Cardiac muscle cell (in vitro differentiated cells and primary cell): ENCODE measurements at regions not wholly inside any gene's neighbourhood (a gene's known extent, or its start where the extent isn't known, plus 50 kb on each side); places are given as distances from the start of the nearest gene placed in this dataset.
A peak's percentile ranks its signal among the peaks of the same experiment; 100 is the strongest.

Source experiments
- DNase-seq, 2 donors: peaks; one replicate each; pipeline versions ENCODE4 v3.0.0 to v3.0.0-alpha.2; 2010 to 2017; ENCODE audit warnings: low read depth in 1 of 2, low spot score in 1 of 2
- H3K27ac ChIP-seq: fragments of 200-600 bp; sonication (generic); 2 replicates; pipeline ENCODE4 v1.5.1; 2016
- H3K27me3 ChIP-seq: fragments of 200-600 bp; sonication (generic); 2 replicates; pipeline ENCODE4 v1.6.0; 2016; ENCODE audit warnings: control low read depth
- H3K36me3 ChIP-seq: fragments of 200-600 bp; sonication (generic); 2 replicates; pipeline ENCODE4 v1.5.1; 2016; ENCODE audit warnings: control low read depth
- H3K4me1 ChIP-seq: fragments of 200-600 bp; sonication (generic); 2 replicates; pipeline ENCODE4 v1.8.1; 2017; ENCODE audit warnings: low read depth, mild to moderate bottlenecking, mixed run types
- H3K4me3 ChIP-seq: fragments of 200-600 bp; sonication (generic); 2 replicates; pipeline ENCODE4 v1.5.1; 2016; ENCODE audit warnings: mild to moderate bottlenecking
- H3K9me3 ChIP-seq: fragments of 200-600 bp; sonication (generic); 2 replicates; pipeline ENCODE4 v1.5.1; 2017; ENCODE audit warnings: low read depth, mild to moderate bottlenecking, control low read depth
- TF ChIP-seq, protein P1 (sequence below): IDR thresholded peaks from 2 replicates; pipeline ENCODE4 v1.5.1; 2012; ENCODE audit warnings: low read depth, mild to moderate bottlenecking, low read length

DNA sequence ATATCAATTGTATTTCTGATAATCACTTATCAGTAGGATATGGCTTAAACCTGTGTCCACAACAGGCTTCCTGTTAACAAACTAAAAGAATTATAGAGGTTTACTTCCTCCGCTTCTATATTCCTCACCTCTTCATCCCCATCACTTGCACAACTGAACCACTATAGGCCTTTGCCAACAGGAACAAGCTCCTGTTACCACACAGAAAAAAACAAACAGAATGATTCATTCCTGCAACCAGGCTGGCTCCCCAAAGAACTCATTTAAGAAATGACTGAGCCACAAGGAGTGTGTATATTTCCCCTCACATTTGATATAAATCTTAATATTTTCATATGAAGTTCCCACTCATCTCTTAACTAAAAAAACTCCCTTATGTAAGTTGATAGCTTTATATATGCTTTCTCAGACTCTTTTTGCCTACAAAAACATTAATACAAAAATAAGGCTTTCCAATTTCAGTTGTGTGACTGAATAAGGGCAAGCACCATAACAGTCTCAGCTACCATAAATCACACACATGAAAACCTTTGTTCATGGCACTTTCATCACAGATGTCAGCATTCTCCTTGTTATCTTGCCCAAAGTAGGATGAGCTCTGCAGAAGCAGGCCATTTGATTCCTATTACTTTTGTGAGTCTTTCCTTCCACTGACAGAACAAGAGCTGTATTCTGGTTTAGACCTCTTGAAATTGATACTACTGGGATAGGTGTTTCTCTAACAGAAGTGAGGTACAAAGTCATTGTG, 366.8 kb downstream of the SLITRK1 start:
- TF ChIP-seq, protein P1, sequence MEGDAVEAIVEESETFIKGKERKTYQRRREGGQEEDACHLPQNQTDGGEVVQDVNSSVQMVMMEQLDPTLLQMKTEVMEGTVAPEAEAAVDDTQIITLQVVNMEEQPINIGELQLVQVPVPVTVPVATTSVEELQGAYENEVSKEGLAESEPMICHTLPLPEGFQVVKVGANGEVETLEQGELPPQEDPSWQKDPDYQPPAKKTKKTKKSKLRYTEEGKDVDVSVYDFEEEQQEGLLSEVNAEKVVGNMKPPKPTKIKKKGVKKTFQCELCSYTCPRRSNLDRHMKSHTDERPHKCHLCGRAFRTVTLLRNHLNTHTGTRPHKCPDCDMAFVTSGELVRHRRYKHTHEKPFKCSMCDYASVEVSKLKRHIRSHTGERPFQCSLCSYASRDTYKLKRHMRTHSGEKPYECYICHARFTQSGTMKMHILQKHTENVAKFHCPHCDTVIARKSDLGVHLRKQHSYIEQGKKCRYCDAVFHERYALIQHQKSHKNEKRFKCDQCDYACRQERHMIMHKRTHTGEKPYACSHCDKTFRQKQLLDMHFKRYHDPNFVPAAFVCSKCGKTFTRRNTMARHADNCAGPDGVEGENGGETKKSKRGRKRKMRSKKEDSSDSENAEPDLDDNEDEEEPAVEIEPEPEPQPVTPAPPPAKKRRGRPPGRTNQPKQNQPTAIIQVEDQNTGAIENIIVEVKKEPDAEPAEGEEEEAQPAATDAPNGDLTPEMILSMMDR: no peak
- no peaks in the 10 kb centered on the region for H3K36me3 ChIP-seq
- no peaks in the 10 kb centered on the region for H3K9me3 ChIP-seq
- H3K4me3 ChIP-seq: no peak overlapping the region
- no peaks in the 10 kb centered on the region for H3K27me3 ChIP-seq
- peak in 1 of 2 donors; percentile 54 for DNase-seq
- H3K4me1 ChIP-seq: no peaks in the 10 kb centered on the region
- no peak overlapping the region for H3K27ac ChIP-seq

DNA sequence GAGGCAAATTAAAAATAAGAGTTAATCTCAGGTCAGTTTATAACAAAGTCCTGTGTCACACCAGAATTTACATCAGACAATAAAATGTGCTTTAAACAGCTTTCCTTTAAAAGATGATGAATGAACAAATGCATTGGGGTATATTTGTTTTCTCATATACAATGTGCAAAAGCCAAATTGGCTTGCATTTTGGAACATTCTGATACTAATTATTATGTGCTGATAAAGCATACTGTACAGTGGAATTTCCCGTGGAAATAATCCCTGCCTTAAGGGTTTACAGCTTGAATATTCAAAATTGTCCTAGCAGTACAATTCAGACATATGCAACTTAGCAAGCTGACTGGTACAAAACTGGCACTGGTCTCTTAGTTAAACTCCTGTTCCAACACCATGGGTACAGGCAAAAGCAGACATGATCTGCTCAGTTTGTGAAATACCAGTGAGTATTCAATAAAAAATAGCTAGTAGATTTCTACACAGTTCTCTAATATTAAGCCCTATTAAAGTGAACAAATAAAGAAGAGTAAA, 373.4 kb downstream of the SLITRK1 start:
- H3K4me3 ChIP-seq: no peak overlapping the region
- no peaks in the 10 kb centered on the region for H3K4me1 ChIP-seq
- DNase-seq: peak in 1 of 2 donors; percentile 4
- no peaks in the 10 kb centered on the region for H3K27me3 ChIP-seq
- no peaks in the 10 kb centered on the region for H3K9me3 ChIP-seq
- no peaks in the 10 kb centered on the region for H3K36me3 ChIP-seq
- H3K27ac ChIP-seq: no peak overlapping the region
- TF ChIP-seq, protein P1: no peak

DNA sequence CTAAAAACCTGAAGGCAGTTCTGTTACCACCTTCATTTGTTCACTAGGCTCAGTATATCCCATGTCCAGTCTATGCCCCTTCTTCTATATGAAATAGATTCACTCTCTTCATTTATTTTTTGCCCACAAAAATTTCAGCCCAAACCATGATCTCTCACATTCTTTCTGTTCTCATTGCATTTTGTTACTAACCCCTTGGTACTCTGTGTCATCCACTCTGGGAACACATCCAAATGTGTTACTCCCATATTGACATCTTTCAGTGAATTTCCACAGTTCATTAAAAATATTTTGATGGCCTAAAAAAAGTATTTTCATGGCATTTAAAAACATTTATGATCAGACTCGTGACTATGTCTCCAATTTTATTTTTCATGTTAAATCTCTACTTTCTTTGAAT, 378.9 kb downstream of the SLITRK1 start:
- H3K27me3 ChIP-seq: no peaks in the 10 kb centered on the region
- H3K36me3 ChIP-seq: no peaks in the 10 kb centered on the region
- no peaks in the 10 kb centered on the region for H3K9me3 ChIP-seq
- H3K4me3 ChIP-seq: no peak overlapping the region
- H3K27ac ChIP-seq: no peak overlapping the region
- peak in 1 of 2 donors; percentile 15 for DNase-seq
- H3K4me1 ChIP-seq: no peaks in the 10 kb centered on the region
- TF ChIP-seq, protein P1: no peak

DNA sequence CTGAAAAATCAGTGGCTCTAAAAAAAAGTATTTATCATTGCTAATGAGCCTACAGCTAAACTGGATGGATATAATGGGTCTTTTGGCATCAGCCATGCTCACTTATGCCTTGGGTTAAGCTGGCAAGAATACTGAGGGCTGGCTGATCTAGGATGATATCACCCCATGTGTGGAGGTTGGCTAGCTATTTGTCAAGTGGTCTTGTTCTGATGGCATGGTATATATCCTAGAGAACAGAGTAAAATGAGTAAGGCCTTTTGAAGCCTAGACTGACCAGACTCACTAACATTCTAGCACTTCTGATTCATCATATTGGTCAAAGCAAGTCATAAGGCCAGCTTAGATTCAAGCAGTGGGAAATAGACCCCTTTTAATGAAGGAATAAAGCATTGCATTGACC, 383.0 kb downstream of the SLITRK1 start:
- TF ChIP-seq, protein P1: no peak
- Histone ChIP-seq H3K4me1 (no peaks in the 10 kb centered on the region), H3K27ac (no peak overlapping the region), H3K36me3 (no peaks in the 10 kb centered on the region), H3K4me3 (no peak overlapping the region), H3K9me3 (no peaks in the 10 kb centered on the region), H3K27me3 (no peaks in the 10 kb centered on the region)
- DNase-seq: no peak

DNA sequence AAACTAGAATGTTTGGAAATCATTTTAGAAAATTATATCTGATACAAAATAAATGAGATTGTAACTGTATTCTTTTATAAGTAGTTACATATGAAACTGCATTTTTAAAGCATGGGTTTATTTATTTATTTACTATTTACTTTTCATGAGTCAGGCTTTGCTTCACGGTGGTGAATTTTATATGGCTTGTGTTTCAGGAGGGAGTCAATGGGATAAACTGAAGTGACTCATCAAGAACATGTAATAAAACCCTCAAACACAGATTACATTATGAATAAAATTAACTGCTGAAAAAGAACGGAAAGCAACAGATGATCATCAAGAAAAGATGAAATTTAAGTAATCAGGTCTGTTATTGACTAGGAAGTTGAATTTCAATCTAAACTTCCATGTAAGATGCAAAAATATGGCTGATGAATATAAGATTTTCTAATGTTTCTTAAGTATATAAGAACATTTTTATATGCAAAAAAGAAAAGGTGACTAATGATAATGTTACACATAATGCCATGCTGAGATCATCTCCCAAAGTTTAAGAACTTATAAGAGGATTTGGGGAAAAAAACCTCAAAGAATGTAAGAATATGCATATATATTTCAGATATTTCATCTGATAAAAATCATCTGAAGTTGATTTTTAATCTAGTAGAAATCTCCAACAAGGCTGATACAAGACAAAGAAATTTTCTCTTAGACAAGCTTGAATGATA, 383.6 kb downstream of the SLITRK1 start:
- DNase-seq: peak in 1 of 2 donors; percentile 21
- TF ChIP-seq, protein P1: no peak
- Histone ChIP-seq H3K27me3 (no peaks in the 10 kb centered on the region), H3K36me3 (no peaks in the 10 kb centered on the region), H3K4me1 (no peaks in the 10 kb centered on the region), H3K4me3 (no peak overlapping the region), H3K9me3 (no peaks in the 10 kb centered on the region), H3K27ac (no peak overlapping the region)
